Fibroblast of lung (primary cell): ENCODE measurements at regions not wholly inside any gene's neighbourhood (a gene's known extent, or its start where the extent isn't known, plus 50 kb on each side); places are given as distances from the start of the nearest gene placed in this dataset.

Source experiments
- DNase-seq, 2 donors: peaks; one replicate each; pipeline versions ENCODE4 v3.0.0 to v3.0.0-alpha.2; 2010; ENCODE audit warnings: low read depth in 2 of 2
- H2AFZ ChIP-seq: 2 replicates; pipeline ENCODE4 v1.5.1; 2012; ENCODE audit warnings: low read length, control low read depth, inconsistent platforms
- H3K27ac ChIP-seq: 2 replicates; pipeline ENCODE4 v1.5.1; 2011; ENCODE audit warnings: low read length, control low read depth; ENCODE audit not compliant: insufficient read depth
- H3K27me3 ChIP-seq: 2 replicates; pipeline ENCODE4 v1.5.1; 2011; ENCODE audit warnings: mild to moderate bottlenecking, low read length; ENCODE audit not compliant: control insufficient read depth, insufficient read depth
- H3K36me3 ChIP-seq: 2 replicates; pipeline ENCODE4 v1.5.1; 2011; ENCODE audit warnings: low read length; ENCODE audit not compliant: control insufficient read depth, insufficient read depth
- H3K4me1 ChIP-seq: 2 replicates; pipeline ENCODE4 v1.5.1; 2011; ENCODE audit warnings: low read length; ENCODE audit not compliant: control insufficient read depth, insufficient read depth; ENCODE audit errors: extremely low read depth
- H3K4me2 ChIP-seq: 2 replicates; pipeline ENCODE4 v1.5.1; 2011; ENCODE audit warnings: low read length, control low read depth; ENCODE audit not compliant: insufficient read depth; ENCODE audit errors: extremely low read depth
- H3K4me3 ChIP-seq, 4 experiments: fragments of 200-600 bp in 1 of 4; sonication (generic) in 1 of 4; replicated peaks in 1 of 4; 2 replicates each; pipeline ENCODE4 v1.5.1; 2011 to 2016; ENCODE audit warnings: low read length in 4 of 4, low read depth in 3 of 4, mild to moderate bottlenecking in 3 of 4, control low read depth in 2 of 4, inconsistent platforms in 1 of 4, mixed read lengths in 1 of 4; ENCODE audit not compliant: insufficient read depth in 1 of 4; ENCODE audit errors: control extremely low read depth in 1 of 4
- H3K79me2 ChIP-seq: 2 replicates; pipeline ENCODE4 v1.5.1; 2012; ENCODE audit warnings: mild to moderate bottlenecking, low read length, inconsistent platforms; ENCODE audit not compliant: control insufficient read depth, insufficient read depth
- H3K9ac ChIP-seq: 2 replicates; pipeline ENCODE4 v1.5.1; 2011; ENCODE audit warnings: mild to moderate bottlenecking, low read length, control low read depth; ENCODE audit not compliant: insufficient read depth
- H3K9me3 ChIP-seq: 2 replicates; pipeline ENCODE4 v1.5.1; 2012; ENCODE audit warnings: low read depth, low read length; ENCODE audit not compliant: control insufficient read depth, insufficient read depth
- H4K20me1 ChIP-seq: 2 replicates; pipeline ENCODE4 v1.5.1; 2011; ENCODE audit warnings: low read length; ENCODE audit not compliant: control insufficient read depth, insufficient read depth; ENCODE audit errors: extremely low read depth
- EZH2 ChIP-seq: IDR thresholded peaks from 2 replicates; pipeline ENCODE4 v1.5.1; 2012; ENCODE audit warnings: low read length, control low read depth, mild to moderate bottlenecking; ENCODE audit errors: missing control alignments
- TF ChIP-seq, protein P1 (sequence below), 2 donors: IDR thresholded peaks in 1 of 2; conservative IDR thresholded peaks in 1 of 2; 1 replicate in 1 of 2; 2 replicates in 1 of 2; pipeline ENCODE4 v1.5.1; 2011 to 2012; ENCODE audit warnings: low read length in 2 of 2, control low read depth in 1 of 2, inconsistent platforms in 1 of 2, low read depth in 1 of 2, mild to moderate bottlenecking in 1 of 2

DNA sequence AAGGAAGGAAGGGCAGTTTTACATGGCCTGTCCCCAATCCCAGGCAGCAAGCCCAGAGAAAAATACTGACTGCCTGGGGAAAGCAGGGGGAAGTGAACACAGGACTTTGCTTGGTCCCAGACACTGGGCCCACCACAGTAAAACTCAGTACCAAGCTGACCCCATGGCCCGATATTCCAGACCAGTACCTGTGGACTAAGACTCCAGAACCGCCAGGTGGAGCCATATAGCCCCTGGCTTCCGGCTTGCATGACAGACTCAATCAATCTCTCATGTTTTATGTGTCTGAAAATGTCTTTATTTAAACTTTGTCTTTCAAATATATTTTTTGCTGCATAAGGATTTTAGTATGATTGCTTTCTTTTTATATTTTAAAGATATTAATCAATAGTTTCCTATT, 767.9 kb upstream of the SLITRK6 start:
- no peak overlapping the region for H3K9ac ChIP-seq
- TF ChIP-seq EZH2 = no peak
- TF ChIP-seq, protein P1, sequence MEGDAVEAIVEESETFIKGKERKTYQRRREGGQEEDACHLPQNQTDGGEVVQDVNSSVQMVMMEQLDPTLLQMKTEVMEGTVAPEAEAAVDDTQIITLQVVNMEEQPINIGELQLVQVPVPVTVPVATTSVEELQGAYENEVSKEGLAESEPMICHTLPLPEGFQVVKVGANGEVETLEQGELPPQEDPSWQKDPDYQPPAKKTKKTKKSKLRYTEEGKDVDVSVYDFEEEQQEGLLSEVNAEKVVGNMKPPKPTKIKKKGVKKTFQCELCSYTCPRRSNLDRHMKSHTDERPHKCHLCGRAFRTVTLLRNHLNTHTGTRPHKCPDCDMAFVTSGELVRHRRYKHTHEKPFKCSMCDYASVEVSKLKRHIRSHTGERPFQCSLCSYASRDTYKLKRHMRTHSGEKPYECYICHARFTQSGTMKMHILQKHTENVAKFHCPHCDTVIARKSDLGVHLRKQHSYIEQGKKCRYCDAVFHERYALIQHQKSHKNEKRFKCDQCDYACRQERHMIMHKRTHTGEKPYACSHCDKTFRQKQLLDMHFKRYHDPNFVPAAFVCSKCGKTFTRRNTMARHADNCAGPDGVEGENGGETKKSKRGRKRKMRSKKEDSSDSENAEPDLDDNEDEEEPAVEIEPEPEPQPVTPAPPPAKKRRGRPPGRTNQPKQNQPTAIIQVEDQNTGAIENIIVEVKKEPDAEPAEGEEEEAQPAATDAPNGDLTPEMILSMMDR (conservative IDR thresholded peaks at IDR 0.05 in 1 of 2, IDR thresholded peaks at IDR 0.05 in 1 of 2; ENCODE audit: low read depth in 1 of 2, low read length in 2 of 2) = no peak

DNA sequence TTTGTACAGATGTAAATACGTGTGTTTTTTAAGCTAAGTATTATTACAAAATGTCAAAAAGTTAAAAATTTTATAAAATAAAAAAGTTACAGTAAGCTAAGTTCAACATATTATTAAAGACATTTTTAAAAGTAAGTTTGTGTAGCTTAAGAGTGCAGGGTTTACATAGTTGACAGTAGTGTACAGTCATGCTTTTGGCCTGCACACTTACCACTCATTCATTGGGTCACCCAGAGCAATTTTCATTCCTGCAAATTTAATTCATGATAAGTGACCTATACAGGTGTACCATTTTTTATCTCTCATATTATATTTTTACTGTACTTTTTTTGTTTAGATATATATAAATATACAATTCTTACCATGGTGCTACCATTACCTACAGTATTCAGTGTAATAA, 769.9 kb upstream of the SLITRK6 start:
- Histone ChIP-seq H4K20me1 (no peaks in the 10 kb centered on the region), H3K79me2 (no peaks in the 10 kb centered on the region), H3K4me3 (no peak overlapping the region), H3K9ac (no peak overlapping the region), H3K9me3 (no peaks in the 10 kb centered on the region), H3K36me3 (no peaks in the 10 kb centered on the region), H3K27ac (no peak overlapping the region), H3K4me2 (no peak overlapping the region), H3K4me1 (no peaks in the 10 kb centered on the region), H2AFZ (no peak overlapping the region), H3K27me3 (no peaks in the 10 kb centered on the region)
- peak; percentile 43 to 53 for DNase-seq
- no peak for TF ChIP-seq EZH2
- TF ChIP-seq, protein P1 (conservative IDR thresholded peaks at IDR 0.05 in 1 of 2, IDR thresholded peaks at IDR 0.05 in 1 of 2; ENCODE audit: low read depth in 1 of 2, low read length in 2 of 2) = no peak

More for the DNA sequence above, 767.9 kb upstream of the SLITRK6 start:
- Histone ChIP-seq H2AFZ (no peak overlapping the region), H3K9me3 (no peaks in the 10 kb centered on the region), H3K36me3 (no peaks in the 10 kb centered on the region), H3K27me3 (no peaks in the 10 kb centered on the region), H3K27ac (no peak overlapping the region), H3K4me2 (no peak overlapping the region), H3K4me1 (no peaks in the 10 kb centered on the region), H3K4me3 (no peak overlapping the region), H3K79me2 (no peaks in the 10 kb centered on the region), H4K20me1 (no peaks in the 10 kb centered on the region)
- no peak for DNase-seq

- no peaks in the 10 kb centered on the region for H3K79me2 ChIP-seq
- H3K27ac ChIP-seq = no peak overlapping the region
- TF ChIP-seq, protein P1 (conservative IDR thresholded peaks at IDR 0.05 in 1 of 2, IDR thresholded peaks at IDR 0.05 in 1 of 2; ENCODE audit: low read depth in 1 of 2, low read length in 2 of 2) = no peak
- no peak for TF ChIP-seq EZH2
- H3K4me1 ChIP-seq = no peaks in the 10 kb centered on the region
- H4K20me1 ChIP-seq = no peaks in the 10 kb centered on the region
- no peak overlapping the region for H3K9ac ChIP-seq
- no peak overlapping the region for H3K4me3 ChIP-seq
- H3K36me3 ChIP-seq = no peaks in the 10 kb centered on the region
- no peaks in the 10 kb centered on the region for H3K27me3 ChIP-seq
- no peak overlapping the region for H2AFZ ChIP-seq
- no peak overlapping the region for H3K4me2 ChIP-seq
- H3K9me3 ChIP-seq = no peaks in the 10 kb centered on the region
- peak in 1 of 2 donors; percentile 14 for DNase-seq
These were observed 770.8 kb upstream of the SLITRK6 start for GRCh38 chr13:86569974-86570373.
